ENCODE measurements at regions not wholly inside any gene's neighbourhood (a gene's known extent, or its start where the extent isn't known, plus 50 kb on each side); places are given as distances from the start of the nearest gene placed in this dataset.

GRCh38 chr12:53809005-53809404 lies 57.2 kb upstream of the CISTR start:
- no peak for TF ChIP-seq CTCF (IDR thresholded peaks at IDR 0.05)
- no peak for TF ChIP-seq POLR2AphosphoS5 (IDR thresholded peaks at IDR 0.05)
- TF ChIP-seq EP300 (IDR thresholded peaks at IDR 0.05): no peak
